NOMO-1 (cell line): ENCODE measurements at regions not wholly inside any gene's neighbourhood (a gene's known extent, or its start where the extent isn't known, plus 50 kb on each side); places are given as distances from the start of the nearest gene placed in this dataset.
"Not testable (repeated sequence)": the region's sequence is repeated elsewhere in the genome, so short reads cannot be mapped to it uniquely, and the experiment has no call there.

Source experiments
- DNase-seq, 2 experiments: peaks; one replicate each; lab custom pipeline; 2025; ENCODE audit not compliant: unreplicated experiment in 2 of 2; lab: John Stamatoyannopoulos, UW

DNA sequence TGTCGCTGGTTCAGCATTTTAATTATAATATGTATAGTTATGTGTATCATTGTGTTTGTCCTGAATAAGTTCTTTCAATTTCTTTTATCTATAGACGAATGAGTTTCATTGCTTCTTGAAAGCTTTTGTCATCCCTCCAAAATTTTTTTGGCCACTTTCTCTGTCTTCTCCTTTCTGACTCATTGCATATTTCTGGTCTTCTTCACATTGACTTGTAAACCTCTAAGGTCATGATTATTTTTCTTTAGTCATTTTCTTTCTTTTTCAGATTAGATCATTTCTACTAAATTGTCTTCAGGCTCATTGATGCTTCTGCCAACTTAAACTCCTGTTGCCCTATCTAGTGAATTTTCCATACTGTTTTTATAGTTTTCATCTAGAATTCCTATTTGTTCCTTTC lies 555.1 kb downstream of the RPIA start:
- not testable (repeated sequence) for DNase-seq

DNA sequence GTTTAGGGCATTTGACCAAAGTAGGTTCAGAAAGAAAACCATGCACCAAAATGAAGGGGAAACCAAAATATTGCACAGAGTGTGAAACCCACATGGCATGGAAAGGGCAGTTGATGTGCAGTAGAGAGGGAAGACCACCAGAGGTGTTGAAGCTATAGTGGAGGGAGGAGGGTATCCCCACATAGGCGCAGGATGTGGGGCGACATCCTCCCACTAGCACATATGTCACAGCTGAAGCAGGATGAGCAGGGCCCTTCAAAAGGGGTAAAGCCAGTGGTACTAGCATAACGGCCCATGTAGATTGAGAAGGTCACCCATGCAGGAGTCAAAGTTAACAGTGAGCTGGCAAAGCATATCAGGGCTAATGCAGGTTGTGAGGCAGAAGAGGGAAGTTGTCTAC lies 563.5 kb downstream of the RPIA start:
- DNase-seq, result not testable (repeated sequence)

DNA sequence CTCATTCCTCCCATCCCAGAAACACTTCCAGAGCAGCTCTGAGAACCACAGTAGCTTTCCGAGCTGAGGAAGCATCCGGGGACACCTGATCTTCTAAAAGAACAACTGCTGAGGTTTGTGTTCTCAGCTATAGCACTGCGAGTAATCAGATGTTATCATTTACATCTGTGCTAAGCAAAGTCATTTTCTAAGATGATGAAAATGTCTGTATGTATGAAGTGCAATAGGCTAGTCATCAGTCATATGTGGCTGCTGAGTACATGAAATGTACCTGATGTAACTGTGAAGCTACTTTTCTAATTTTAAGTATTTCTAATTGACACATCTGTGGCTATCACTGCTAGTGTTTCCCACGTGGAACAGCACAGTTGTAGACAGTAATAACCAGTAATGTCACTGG lies 582.0 kb downstream of the RPIA start:
- not testable (repeated sequence) for DNase-seq

DNA sequence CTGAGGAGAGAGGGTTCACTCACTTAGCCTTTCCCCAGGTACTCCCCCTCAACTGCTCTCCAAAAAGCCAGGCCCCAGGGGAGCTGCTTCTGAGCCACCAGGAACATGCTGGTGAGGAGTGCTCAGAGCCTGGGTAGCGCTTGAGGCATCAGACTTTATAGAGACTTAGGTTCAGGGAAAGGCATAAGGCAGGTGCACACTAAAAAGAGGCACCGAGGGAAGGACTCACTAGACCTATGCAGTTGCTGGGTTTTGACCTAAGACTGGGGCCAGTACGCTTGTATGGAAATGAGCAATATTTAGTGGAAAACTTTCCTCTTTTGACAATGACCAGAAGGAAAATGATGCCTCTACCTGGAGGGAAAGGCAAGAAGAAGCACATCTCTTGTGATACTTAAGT lies 589.1 kb downstream of the RPIA start:
- not testable (repeated sequence) for DNase-seq

DNA sequence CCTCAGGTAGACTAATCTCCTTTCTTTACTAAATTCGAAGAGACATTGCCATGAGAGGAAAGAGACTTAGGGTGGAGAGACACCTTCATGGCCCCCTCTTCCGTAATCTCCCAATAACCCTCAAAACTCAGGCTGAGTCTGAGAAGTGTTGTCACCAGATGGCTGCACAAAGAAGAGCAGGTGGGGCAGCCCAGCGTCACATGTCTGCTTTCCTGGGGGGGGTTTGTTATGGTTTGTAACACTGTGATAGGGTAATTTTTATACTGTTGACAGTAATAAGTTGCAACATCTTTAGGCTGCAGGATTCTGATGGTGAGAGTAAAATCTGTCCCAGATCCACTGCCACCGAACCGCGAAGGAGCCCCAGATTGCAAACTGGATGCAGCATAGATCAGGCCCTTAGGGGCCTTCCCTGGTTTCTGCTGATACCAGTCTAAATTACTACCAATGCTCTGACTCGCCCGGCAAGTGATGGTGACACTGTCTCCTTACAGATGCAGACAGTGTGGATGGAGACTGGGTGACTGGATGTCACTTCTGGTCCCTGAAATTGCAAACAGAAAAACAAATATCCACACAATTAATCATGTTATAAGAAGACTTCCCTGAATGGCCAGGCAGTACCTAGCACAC lies 595.1 kb downstream of the RPIA start:
- DNase-seq, result not testable (repeated sequence)

DNA sequence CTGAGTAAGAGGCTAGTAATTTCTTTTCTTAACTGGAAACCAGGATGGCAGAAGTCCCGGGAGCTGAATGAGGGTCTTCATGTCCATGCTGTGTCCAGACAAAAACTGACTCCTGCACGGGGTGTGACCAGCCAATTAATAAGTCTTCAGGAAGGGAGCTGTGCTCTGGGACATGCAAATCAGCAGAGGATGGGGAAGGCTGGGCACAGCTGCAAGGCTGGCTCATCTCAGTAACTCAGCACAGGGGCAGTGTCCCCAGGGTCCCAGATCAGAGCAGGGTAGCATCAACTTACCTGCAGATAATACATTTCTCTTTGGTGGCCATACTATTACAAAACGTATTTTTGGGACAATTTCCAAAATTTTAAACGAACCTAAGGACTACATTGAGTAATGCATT lies 595.6 kb downstream of the RPIA start:
- DNase-seq, result not testable (repeated sequence)

DNA sequence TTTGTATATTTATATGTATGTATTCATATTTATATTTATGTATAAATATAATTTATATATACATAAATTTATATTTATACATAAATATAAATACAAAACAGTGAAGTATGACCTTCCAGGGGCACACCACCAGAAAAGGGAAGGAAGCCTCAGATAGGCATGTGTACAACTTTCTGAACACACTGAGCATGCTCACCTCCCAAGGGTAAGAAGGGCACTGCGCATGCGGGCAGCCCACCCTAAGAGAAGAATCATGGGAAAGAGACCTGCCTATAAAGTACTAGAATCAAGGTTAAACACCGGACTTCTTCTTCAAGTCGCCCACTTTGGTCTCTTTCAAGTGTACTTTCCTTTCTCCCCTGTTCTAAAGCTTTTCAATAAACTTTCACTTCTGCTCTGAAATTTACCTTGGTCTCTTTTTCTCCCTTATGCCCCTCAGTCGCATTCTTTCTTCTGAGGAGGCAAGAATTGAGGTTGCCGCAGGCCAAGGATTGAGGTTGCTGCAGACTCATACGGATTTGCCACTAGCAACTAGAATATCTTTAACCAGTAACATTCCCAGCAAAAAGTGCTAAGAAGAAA lies 600.3 kb downstream of the RPIA start:
- DNase-seq, result not testable (repeated sequence)

DNA sequence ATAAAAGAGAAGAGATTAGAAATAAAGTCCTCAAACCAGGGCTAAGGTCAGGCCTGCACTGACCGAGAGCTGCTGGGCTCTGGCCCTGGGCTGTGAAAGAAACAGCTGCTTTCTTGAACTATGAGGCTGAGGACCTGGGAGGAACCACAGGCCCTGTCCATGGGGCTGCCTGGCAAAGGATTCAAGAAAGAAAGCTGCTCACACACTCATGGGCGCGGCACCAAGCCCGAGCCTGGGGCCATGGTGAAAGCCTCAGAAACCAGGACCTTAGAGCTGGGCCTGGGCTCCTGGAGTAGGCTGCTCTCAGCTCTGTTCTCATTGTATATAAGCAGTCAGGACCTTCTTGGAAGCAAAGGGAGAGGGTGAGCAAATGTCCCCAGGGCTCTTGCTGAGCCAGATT lies 601.9 kb downstream of the RPIA start:
- DNase-seq, result not testable (repeated sequence)

DNA sequence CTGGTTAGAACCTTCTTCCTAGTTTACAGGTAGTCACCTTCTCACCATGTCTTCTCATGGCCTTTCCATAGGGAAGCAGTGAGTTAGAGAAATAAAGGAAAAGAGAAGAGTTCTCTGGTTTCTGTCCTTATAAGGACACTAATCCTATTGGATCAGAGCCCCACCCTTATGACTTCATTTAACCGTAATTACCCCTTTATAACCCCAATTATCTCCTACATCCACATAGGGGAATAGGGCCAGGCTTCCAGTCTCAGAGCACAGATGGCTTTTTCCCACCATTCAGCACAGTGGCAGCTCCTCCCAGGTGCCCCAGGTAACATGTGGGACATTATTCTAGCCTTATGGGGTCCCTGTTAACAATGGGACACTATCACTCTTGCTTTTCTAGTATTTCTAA lies 602.9 kb downstream of the RPIA start:
- DNase-seq, result not testable (repeated sequence)

DNA sequence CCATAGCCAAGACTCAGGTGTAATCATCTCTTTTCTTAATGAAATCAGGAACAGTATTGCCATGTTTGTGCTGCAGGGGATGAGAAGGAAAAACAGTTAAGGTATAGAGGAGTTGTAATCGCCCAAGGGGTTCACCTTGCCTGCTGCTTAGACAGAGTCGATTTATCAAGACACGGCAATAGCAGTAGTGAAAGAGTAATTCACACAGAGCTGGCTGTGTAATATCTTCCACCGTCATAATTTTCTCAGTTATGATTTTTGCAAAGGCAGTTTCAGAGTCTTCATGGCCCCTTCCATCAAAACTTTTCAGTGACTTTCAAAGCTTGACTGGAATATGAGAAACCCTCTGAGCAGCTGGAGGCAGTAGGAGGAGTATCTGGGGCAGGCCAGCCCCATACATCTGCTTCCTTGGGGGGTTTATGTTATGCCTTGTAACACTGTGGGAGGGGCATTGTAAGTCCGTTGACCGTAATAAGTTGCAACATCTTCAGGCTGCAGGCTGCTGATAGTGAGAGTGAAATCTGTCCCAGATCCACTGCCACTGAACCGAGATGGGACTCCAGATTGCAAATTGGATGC lies 605.4 kb downstream of the RPIA start:
- not testable (repeated sequence) for DNase-seq

DNA sequence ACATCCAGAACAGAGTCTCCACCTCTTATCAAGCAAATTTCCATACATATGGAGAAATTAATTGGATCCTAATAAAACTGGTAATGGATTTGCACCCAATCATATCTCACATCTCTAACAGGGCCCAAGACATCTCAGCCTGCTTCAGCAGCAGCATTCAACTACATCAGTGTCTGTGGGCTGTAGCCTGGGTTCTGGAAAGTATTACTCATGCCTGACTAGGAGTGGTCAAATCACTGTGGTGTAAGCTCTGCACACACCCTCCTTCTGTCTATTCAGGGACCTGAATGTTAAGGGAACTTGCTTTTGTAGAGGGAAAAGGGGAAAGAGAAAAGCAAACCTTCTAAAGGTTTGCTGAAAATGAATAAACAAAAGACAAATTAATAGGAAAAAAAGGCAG lies 607.7 kb downstream of the RPIA start:
- not testable (repeated sequence) for DNase-seq

DNA sequence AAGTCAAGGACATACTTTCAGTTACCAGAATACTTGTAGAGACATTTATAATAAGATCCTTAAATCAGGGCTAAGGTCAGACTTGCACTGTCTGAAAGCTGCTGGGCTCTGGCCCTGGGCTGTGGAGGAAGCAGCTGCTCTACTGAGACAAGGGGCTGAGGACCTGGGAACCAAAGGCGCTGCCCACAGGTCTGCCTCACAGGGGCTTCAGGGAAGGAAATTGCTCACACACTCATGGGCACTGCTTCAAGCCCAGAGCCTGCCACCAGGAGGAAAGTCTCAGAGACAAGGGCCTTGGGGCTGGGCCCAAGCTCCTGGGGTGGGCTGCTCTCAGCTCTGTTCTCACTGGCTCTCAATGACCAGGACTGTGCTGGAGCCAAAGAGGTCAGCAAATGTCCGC lies 614.1 kb downstream of the RPIA start:
- not testable (repeated sequence) for DNase-seq

DNA sequence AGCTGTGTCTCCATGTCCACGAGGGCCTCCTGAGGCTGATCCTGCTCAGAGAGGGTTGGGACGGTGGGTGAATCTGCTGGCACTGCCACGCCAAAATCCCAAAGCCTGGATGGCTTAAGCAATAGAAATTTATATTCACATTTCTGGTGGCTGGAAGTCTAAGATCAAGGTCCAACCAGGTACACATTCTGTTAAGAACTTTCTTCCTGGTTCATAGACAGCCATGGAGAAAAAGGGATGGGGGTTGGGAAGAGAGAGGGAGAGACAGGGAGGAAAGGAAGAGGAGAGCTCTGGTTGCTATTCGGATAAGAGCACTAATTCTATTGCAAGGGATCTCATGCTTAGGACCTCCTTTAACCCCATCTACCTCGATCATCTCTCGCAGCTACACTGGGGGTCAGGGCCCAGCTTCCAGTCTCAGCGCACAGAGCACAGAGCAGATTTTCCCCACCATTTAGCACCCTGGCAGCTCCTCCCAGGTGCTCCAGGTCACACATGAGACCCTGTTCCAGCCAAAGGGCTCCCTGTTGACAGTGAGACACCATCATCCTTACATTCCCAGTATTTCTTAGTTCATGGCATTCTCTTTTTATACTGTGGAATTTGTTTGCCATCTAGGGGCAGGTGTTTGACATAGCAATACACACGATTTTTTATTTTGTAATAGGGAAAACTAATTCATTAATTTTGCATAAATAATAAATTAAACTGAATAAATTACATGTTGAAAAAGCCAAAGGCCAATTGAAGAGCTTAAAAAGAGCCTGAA lies 615.6 kb downstream of the RPIA start:
- not testable (repeated sequence) for DNase-seq

DNA sequence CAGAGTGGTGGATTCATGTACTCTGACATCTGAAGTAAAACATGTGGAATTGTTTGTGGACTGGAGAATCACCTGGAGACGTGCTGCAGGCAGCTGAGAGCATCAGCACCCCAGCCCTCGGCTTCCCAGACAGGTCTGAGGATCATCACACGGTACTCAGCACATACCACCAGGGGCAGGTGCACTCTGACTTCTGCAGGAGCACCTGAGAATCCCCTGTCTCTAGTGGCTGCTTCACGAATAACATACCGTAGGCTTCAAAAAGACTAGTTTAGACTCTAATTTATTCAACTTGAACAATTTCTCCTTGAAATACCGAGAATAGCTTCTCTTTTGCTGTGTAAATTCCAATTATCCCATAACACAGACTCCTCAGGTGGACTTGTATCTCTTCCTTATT lies 627.5 kb downstream of the RPIA start:
- not testable (repeated sequence) for DNase-seq

DNA sequence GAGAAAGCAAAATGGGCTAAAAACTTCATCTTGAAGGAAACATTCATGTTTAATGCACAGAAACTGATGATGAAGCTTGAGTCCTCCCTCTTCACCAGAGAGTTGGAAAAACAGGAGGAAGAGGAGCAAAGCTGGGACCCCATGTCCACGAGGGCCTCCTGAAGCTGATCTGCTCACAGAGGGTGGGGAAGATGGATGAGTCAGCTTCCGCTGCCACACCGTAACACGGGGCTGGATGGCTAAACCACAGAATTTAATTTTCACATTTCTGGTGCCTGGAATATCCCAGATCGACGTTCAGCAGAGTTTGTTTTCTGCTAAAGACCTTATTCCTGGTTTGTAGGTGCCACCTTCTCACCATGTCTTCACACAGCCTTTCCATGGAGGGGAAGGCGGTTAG lies 634.4 kb downstream of the RPIA start:
- DNase-seq, result not testable (repeated sequence)

DNA sequence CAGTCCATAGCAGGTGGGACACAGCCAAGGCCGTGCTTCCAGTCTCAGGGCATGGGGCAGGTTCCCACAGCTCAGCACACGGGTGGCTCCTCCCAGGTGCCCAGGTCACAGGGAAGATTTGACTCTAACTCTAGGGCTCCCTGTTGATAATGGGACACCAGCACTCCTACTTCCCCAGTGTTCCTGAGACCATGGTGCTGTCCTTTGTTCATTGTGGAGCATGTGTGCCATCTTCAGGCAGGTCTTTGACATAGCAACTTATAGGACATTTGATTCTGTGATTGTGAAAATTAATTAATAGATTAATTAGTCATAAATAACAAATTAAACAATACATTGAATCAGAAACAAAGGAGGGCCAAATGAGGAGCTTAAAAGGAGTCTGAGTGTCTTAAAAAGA lies 635.0 kb downstream of the RPIA start:
- not testable (repeated sequence) for DNase-seq

DNA sequence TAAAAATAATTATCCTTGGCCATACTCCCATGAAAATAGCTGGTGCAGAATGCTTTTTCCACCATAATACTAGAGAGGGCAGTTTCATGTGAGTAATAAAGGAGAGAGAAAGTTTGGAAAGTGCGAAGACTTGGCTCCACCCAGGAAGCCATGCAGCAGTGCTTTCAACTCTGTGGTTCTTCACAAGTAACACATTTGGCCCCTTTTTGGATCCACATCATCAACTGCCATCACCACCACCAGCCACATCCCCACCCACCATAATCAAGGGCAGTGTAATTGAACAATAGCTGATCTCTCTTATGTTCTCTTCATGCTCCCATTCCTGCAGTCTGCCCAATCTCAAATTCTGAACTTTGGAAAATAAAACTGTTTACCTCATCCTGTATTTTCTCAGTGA lies 637.3 kb downstream of the RPIA start:
- DNase-seq, result not testable (repeated sequence)
